Gastrocnemius medialis (tissue), 4 donors: ENCODE measurements at regions not wholly inside any gene's neighbourhood (a gene's known extent, or its start where the extent isn't known, plus 50 kb on each side); places are given as distances from the start of the nearest gene placed in this dataset.

Experiments
- POLR2A ChIP-seq, 2 donors: fragments of 450-650 bp; IDR thresholded peaks; one replicate each; pipeline ENCODE4 v1.6.1; 2017; ENCODE audit warnings: antibody characterized with exemption in 2 of 2, mild to moderate bottlenecking in 2 of 2, moderate library complexity in 2 of 2
- TF ChIP-seq, protein P1 (sequence below), 5 experiments: fragments of 450-650 bp in 3 of 5; fragments of 200-600 bp in 2 of 5; sonication (generic) in 2 of 5; IDR thresholded peaks in 4 of 5; conservative IDR thresholded peaks in 1 of 5; 1 replicate in 4 of 5; 2 replicates in 1 of 5; pipeline ENCODE4 v1.5.1; 2016 to 2019; ENCODE audit warnings: antibody characterized with exemption in 5 of 5, mild to moderate bottlenecking in 3 of 5, moderate library complexity in 3 of 5

DNA sequence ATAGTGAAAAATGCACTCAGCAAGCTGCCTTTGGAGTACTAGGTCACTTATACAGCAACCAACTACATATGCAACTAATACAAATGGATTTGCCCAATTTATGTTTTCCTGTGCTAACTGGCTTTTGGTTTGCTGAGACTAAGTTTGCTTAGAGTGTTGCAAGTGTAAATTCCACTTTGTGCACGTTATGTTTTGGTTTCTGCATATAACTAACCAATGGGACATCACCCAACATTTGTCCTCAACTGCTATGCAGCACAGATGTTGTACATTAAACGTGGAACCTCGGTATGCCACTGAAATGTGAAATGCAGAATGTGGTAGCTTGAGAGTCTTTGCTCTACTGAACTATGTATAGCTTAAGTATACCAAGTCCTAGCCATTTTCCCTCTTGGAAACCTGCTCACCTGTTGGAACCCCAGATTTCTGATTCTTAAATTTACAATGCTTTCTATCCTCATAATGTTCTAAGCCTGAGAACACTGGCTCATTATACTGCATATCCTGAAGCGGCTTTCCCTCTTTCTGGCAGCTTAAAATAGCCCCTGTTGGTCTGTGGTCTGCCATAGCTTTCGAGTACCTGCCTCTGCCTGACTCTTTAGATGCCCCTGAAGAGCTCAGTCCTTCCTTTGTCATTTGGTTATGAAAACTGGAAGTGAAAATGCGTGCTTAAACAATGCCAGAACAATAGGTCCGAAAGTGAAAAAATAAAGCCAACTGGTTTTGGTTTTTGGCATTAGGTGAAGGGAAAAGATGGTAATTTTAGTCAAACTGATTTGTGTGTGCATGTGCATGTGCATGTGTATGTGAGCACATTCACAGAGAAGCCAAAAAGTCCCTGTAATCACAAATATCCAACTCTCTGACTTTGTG is 158.0 kb downstream of the SH2D1A start:
- TF ChIP-seq, protein P1, sequence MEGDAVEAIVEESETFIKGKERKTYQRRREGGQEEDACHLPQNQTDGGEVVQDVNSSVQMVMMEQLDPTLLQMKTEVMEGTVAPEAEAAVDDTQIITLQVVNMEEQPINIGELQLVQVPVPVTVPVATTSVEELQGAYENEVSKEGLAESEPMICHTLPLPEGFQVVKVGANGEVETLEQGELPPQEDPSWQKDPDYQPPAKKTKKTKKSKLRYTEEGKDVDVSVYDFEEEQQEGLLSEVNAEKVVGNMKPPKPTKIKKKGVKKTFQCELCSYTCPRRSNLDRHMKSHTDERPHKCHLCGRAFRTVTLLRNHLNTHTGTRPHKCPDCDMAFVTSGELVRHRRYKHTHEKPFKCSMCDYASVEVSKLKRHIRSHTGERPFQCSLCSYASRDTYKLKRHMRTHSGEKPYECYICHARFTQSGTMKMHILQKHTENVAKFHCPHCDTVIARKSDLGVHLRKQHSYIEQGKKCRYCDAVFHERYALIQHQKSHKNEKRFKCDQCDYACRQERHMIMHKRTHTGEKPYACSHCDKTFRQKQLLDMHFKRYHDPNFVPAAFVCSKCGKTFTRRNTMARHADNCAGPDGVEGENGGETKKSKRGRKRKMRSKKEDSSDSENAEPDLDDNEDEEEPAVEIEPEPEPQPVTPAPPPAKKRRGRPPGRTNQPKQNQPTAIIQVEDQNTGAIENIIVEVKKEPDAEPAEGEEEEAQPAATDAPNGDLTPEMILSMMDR (IDR thresholded peaks at IDR 0.05 in 4 of 5, conservative IDR thresholded peaks at IDR 0.05 in 1 of 5), result no peak
- TF ChIP-seq POLR2A (IDR thresholded peaks at IDR 0.05), result no peak
